Liver (tissue), 8 donors: ENCODE measurements at regions not wholly inside any gene's neighbourhood (a gene's known extent, or its start where the extent isn't known, plus 50 kb on each side); places are given as distances from the start of the nearest gene placed in this dataset.
A peak's percentile ranks its signal among the peaks of the same experiment; 100 is the strongest.

Experiments
- DNase-seq: peaks from one replicate; pipeline ENCODE4 v3.0.0-alpha.2; 2017; ENCODE audit warnings: low spot score
- H3K27ac ChIP-seq, 2 donors: one replicate each; pipeline ENCODE4 v1.7.0; 2013; ENCODE audit warnings: inconsistent platforms in 2 of 2, low read length in 2 of 2, control low read depth in 1 of 2, low read depth in 1 of 2, mild to moderate bottlenecking in 1 of 2
- H3K27me3 ChIP-seq, 4 donors: one replicate each; pipeline versions ENCODE4 v1.6.1 to v1.7.0; 2013; ENCODE audit warnings: low read length in 3 of 4, inconsistent platforms in 1 of 4, mild to moderate bottlenecking in 1 of 4, moderate library complexity in 1 of 4; ENCODE audit not compliant: control insufficient read depth in 4 of 4, insufficient read depth in 4 of 4
- H3K36me3 ChIP-seq, 4 donors: one replicate each; pipeline versions ENCODE4 v1.6.1 to v1.7.0; 2013; ENCODE audit warnings: low read length in 3 of 4, mild to moderate bottlenecking in 3 of 4, low read depth in 1 of 4, moderate library complexity in 1 of 4; ENCODE audit not compliant: control insufficient read depth in 4 of 4, insufficient read depth in 3 of 4
- H3K4me1 ChIP-seq, 4 donors: one replicate each; pipeline versions ENCODE4 v1.6.1 to v1.7.0; 2013; ENCODE audit warnings: low read length in 3 of 4, mild to moderate bottlenecking in 3 of 4, moderate library complexity in 1 of 4; ENCODE audit not compliant: control insufficient read depth in 4 of 4, insufficient read depth in 4 of 4
- H3K4me3 ChIP-seq, 3 donors: one replicate each; pipeline versions ENCODE4 v1.6.1 to v1.7.0; 2013; ENCODE audit warnings: low read length in 3 of 3, control low read depth in 1 of 3, low read depth in 1 of 3, mild to moderate bottlenecking in 1 of 3
- H3K9ac ChIP-seq, 2 donors: one replicate each; pipeline ENCODE4 v1.7.0; 2013; ENCODE audit warnings: low read length in 2 of 2, mild to moderate bottlenecking in 2 of 2, moderate library complexity in 2 of 2, control low read depth in 1 of 2, low read depth in 1 of 2
- H3K9me3 ChIP-seq, 4 donors: one replicate each; pipeline versions ENCODE4 v1.6.1 to v1.7.0; 2013; ENCODE audit warnings: low read length in 3 of 4; ENCODE audit not compliant: control insufficient read depth in 4 of 4
- CTCF ChIP-seq: fragments of 150-350 bp; IDR thresholded peaks from 2 replicates; pipeline ENCODE4 v1.5.1; 2017; ENCODE audit warnings: improper control_type of control experiment, low read depth, low read length; ENCODE audit not compliant: missing input control
- EGR1 ChIP-seq, 2 donors: IDR thresholded peaks; 2 replicates each; pipeline ENCODE4 v1.6.1; 2016 to 2018; ENCODE audit warnings: antibody characterized with exemption in 2 of 2, low read depth in 2 of 2
- FOXA1 ChIP-seq: IDR thresholded peaks from 2 replicates; pipeline ENCODE4 v1.6.1; 2016; ENCODE audit warnings: antibody characterized with exemption
- FOXA2 ChIP-seq: IDR thresholded peaks from 2 replicates; pipeline ENCODE4 v1.6.1; 2016; ENCODE audit warnings: antibody characterized with exemption
- GABPA ChIP-seq, 2 donors: IDR thresholded peaks in 1 of 2; conservative IDR thresholded peaks in 1 of 2; 2 replicates each; pipeline ENCODE4 v1.6.1; 2016; ENCODE audit warnings: antibody characterized with exemption in 2 of 2, mild to moderate bottlenecking in 1 of 2, moderate library complexity in 1 of 2
- HNF4A ChIP-seq, 2 donors: conservative IDR thresholded peaks; 2 replicates each; pipeline ENCODE4 v1.6.1; 2016; ENCODE audit warnings: antibody characterized with exemption in 2 of 2, mild to moderate bottlenecking in 2 of 2
- HNF4G ChIP-seq: IDR thresholded peaks from 2 replicates; pipeline ENCODE4 v1.6.1; 2016; ENCODE audit warnings: antibody characterized with exemption
- JUND ChIP-seq, 2 donors: IDR thresholded peaks; 2 replicates each; pipeline ENCODE4 v1.6.1; 2016; ENCODE audit warnings: antibody characterized with exemption in 2 of 2
- MAX ChIP-seq: IDR thresholded peaks from 2 replicates; pipeline ENCODE4 v1.6.1; 2016; ENCODE audit warnings: antibody characterized with exemption
- RAD21 ChIP-seq, 2 donors: IDR thresholded peaks; 2 replicates each; pipeline ENCODE4 v1.6.1; 2016; ENCODE audit warnings: antibody characterized with exemption in 2 of 2, mild to moderate bottlenecking in 2 of 2
- REST ChIP-seq: IDR thresholded peaks from 2 replicates; pipeline ENCODE4 v1.6.1; 2016; ENCODE audit warnings: antibody characterized with exemption, mild to moderate bottlenecking
- RXRA ChIP-seq, 2 donors: IDR thresholded peaks; 2 replicates each; pipeline ENCODE4 v1.6.1; 2017 to 2018; ENCODE audit warnings: antibody characterized with exemption in 2 of 2, mild to moderate bottlenecking in 1 of 2
- SP1 ChIP-seq: IDR thresholded peaks from 2 replicates; pipeline ENCODE4 v1.6.1; 2018; ENCODE audit warnings: antibody characterized with exemption, mild to moderate bottlenecking
- TAF1 ChIP-seq: conservative IDR thresholded peaks from 2 replicates; pipeline ENCODE4 v1.6.1; 2016; ENCODE audit warnings: antibody characterized with exemption, mild to moderate bottlenecking
- YY1 ChIP-seq: IDR thresholded peaks from 2 replicates; pipeline ENCODE4 v1.6.1; 2016; ENCODE audit warnings: antibody characterized with exemption, mild to moderate bottlenecking
- ZBTB33 ChIP-seq: IDR thresholded peaks from 2 replicates; pipeline ENCODE4 v1.6.1; 2016; ENCODE audit warnings: antibody characterized with exemption
- WGBS: extraction: QIAGEN DNeasy Blood & Tissue Kit; methylation state at CpG from one replicate; pipeline ENCODE4 v1.1.7; 2013; 5-methylcytosine and 5-hydroxymethylcytosine counted together
- donor health status: healthy.
- donor health status: healthy.
- donor health status: healthy.
- donor health status: healthy.
- donor health status: healthy.

- WGBS = 77% methylated on average over 4 of the region's 4 CpGs
- peaks cover 0 to 3% (median under 1%) of the 10 kb centered on the region in 4 donors for H3K27me3 ChIP-seq
- no peak overlapping the region for H3K4me3 ChIP-seq
- TF ChIP-seq CTCF (no peak), FOXA1 (no peak), GABPA (IDR thresholded peaks at IDR 0.05 in 1 of 2, conservative IDR thresholded peaks at IDR 0.05 in 1 of 2) (no peak), YY1 (no peak), REST (no peak), TAF1 (no peak), JUND (IDR thresholded peaks at IDR 0.05) (no peak), RXRA (IDR thresholded peaks at IDR 0.05) (no peak), ZBTB33 (no peak), FOXA2 (no peak), EGR1 (IDR thresholded peaks at IDR 0.05; ENCODE audit: low read depth in 2 of 2) (no peak), RAD21 (IDR thresholded peaks at IDR 0.05) (no peak), MAX (no peak), HNF4G (no peak), SP1 (no peak), HNF4A (conservative IDR thresholded peaks at IDR 0.05) (no peak)
- DNase-seq = peak; percentile 12
- H3K4me1 ChIP-seq = no peaks in the 10 kb centered on the region
- no peak overlapping the region for H3K27ac ChIP-seq
- no peak overlapping the region for H3K9ac ChIP-seq
- H3K9me3 ChIP-seq = peaks cover 0 to 10% (median 7%) of the 10 kb centered on the region in 4 donors
- no peaks in the 10 kb centered on the region for H3K36me3 ChIP-seq
Observed at GRCh38 chr22:47784367-47784983, 1022.0 kb downstream of the TBC1D22A start.
